IMR-90 (cell line): ENCODE measurements at regions not wholly inside any gene's neighbourhood (a gene's known extent, or its start where the extent isn't known, plus 50 kb on each side); places are given as distances from the start of the nearest gene placed in this dataset.

ENCODE experiments used
- ATAC-seq: fragments of 200-7000 bp; cut with Tn5 transposase; 2 replicates; pipeline ENCODE4 v1.9.1; 2020; ENCODE audit warnings: low read depth, mild to moderate bottlenecking, moderate library complexity
- BruUV-seq: library from RNA; stranded (reverse); fragments of 400-500 nt; replicated peaks from 2 replicates; lab custom pipeline; 2021; lab: Mats Ljungman, UMichigan
- CTCF ChIA-PET: fragments of 300-600 bp; formaldehyde crosslinking; extraction: SDS; loops from one replicate; lab custom pipeline; 2021; ENCODE audit warnings: antibody characterized with exemption; lab: Yijun Ruan, JAX
- POLR2A ChIA-PET: fragments of 300-600 bp; sonication (Branson Sonifier 250); formaldehyde crosslinking; loops from one replicate; lab custom pipeline; 2022; ENCODE audit warnings: antibody characterized with exemption; ENCODE audit not compliant: unreplicated experiment; lab: Charles Lee
- DNase-seq: peaks from one replicate; pipeline ENCODE4 v3.0.0; 2013
- H2AFZ ChIP-seq: replicated peaks from 2 replicates; pipeline ENCODE3; 2013; ENCODE audit warnings: low read length, mild to moderate bottlenecking; ENCODE audit not compliant: poor library complexity
- H2AK5ac ChIP-seq: 2 replicates; pipeline ENCODE4 v1.6.1; 2013; ENCODE audit warnings: low read depth, low read length, inconsistent platforms
- H2AK9ac ChIP-seq: replicated peaks from 2 replicates; pipeline ENCODE3; 2013; ENCODE audit warnings: mild to moderate bottlenecking, low read depth, low read length, moderate library complexity; ENCODE audit not compliant: poor library complexity
- H2BK120ac ChIP-seq: 2 replicates; pipeline ENCODE4 v1.6.1; 2013; ENCODE audit warnings: low read depth, low read length, inconsistent platforms
- H2BK15ac ChIP-seq: 3 replicates; pipeline ENCODE4 v1.6.1; 2013; ENCODE audit warnings: low read depth, low read length, inconsistent platforms
- H2BK20ac ChIP-seq: 2 replicates; pipeline ENCODE4 v1.6.1; 2013; ENCODE audit warnings: low read depth, mild to moderate bottlenecking, inconsistent platforms, low read length, moderate library complexity
- H2BK5ac ChIP-seq: 2 replicates; pipeline ENCODE4 v1.6.1; 2013; ENCODE audit warnings: mild to moderate bottlenecking, low read depth, low read length, inconsistent platforms; ENCODE audit not compliant: poor library complexity, severe bottlenecking
- H3K14ac ChIP-seq: replicated peaks from 2 replicates; pipeline ENCODE4 v1.6.1; 2013; ENCODE audit warnings: low read depth, low read length, inconsistent platforms
- H3K18ac ChIP-seq: 2 replicates; pipeline ENCODE4 v1.6.1; 2013; ENCODE audit warnings: low read depth, low read length, control low read depth
- H3K23ac ChIP-seq: 2 replicates; pipeline ENCODE4 v1.6.1; 2013; ENCODE audit warnings: low read depth, low read length, inconsistent platforms
- H3K27ac ChIP-seq: 2 replicates; pipeline ENCODE4 v1.5.1; 2013; ENCODE audit warnings: mild to moderate bottlenecking, control low read depth, low read length; ENCODE audit not compliant: insufficient read depth
- H3K27me3 ChIP-seq: 2 replicates; pipeline ENCODE4 v1.6.1; 2013; ENCODE audit warnings: low read length; ENCODE audit not compliant: control insufficient read depth, insufficient read depth
- H3K36me3 ChIP-seq: 2 replicates; pipeline ENCODE4 v1.6.1; 2013; ENCODE audit warnings: low read length, mixed read lengths; ENCODE audit not compliant: control insufficient read depth, insufficient read depth
- H3K4ac ChIP-seq: 2 replicates; pipeline ENCODE4 v1.6.1; 2013; ENCODE audit warnings: low read depth, low read length, inconsistent platforms
- H3K4me1 ChIP-seq: 2 replicates; pipeline ENCODE4 v1.6.1; 2013; ENCODE audit warnings: low read length, mixed read lengths; ENCODE audit not compliant: control insufficient read depth, insufficient read depth
- H3K4me2 ChIP-seq: 2 replicates; pipeline ENCODE4 v1.6.1; 2013; ENCODE audit warnings: low read depth, mild to moderate bottlenecking, control low read depth, low read length, moderate library complexity
- H3K4me3 ChIP-seq: 2 replicates; pipeline ENCODE4 v1.5.1; 2013; ENCODE audit warnings: low read depth, mild to moderate bottlenecking, control low read depth, low read length, moderate library complexity; ENCODE audit not compliant: insufficient read depth
- H3K56ac ChIP-seq: 2 replicates; pipeline ENCODE4 v1.6.1; 2013; ENCODE audit warnings: low read length, inconsistent platforms; ENCODE audit not compliant: insufficient read depth; ENCODE audit errors: extremely low read depth
- H3K79me1 ChIP-seq, 2 experiments: 2 replicates each; pipeline ENCODE4 v1.6.1; 2013; ENCODE audit warnings: low read length in 2 of 2, inconsistent platforms in 1 of 2, low read depth in 1 of 2
- H3K9ac ChIP-seq: 2 replicates; pipeline ENCODE4 v1.6.1; 2013; ENCODE audit warnings: low read depth, low read length, control low read depth
- H3K9me1 ChIP-seq: 2 replicates; pipeline ENCODE4 v1.6.1; 2013; ENCODE audit warnings: low read length, inconsistent platforms; ENCODE audit not compliant: insufficient read depth
- H3K9me3 ChIP-seq: 2 replicates; pipeline ENCODE4 v1.6.1; 2013; ENCODE audit warnings: low read length; ENCODE audit not compliant: control insufficient read depth, insufficient read depth
- H4K20me1 ChIP-seq: 2 replicates; pipeline ENCODE4 v1.6.1; 2013; ENCODE audit warnings: low read length, inconsistent platforms; ENCODE audit not compliant: insufficient read depth
- H4K5ac ChIP-seq: 2 replicates; pipeline ENCODE4 v1.6.1; 2013; ENCODE audit warnings: mild to moderate bottlenecking, low read depth, low read length, control low read depth
- H4K8ac ChIP-seq, 2 experiments: 2 replicates each; pipeline ENCODE4 v1.6.1; 2013; ENCODE audit warnings: low read depth in 2 of 2, low read length in 2 of 2, control low read depth in 1 of 2, inconsistent platforms in 1 of 2
- H4K91ac ChIP-seq: 2 replicates; pipeline ENCODE4 v1.6.1; 2013; ENCODE audit warnings: low read depth, low read length, inconsistent platforms; ENCODE audit not compliant: insufficient read depth
- CEBPB ChIP-seq: IDR thresholded peaks from 2 replicates; pipeline ENCODE4 v1.6.1; 2012; ENCODE audit warnings: low read depth, low read length, improper control_type of control experiment
- CHD1 ChIP-seq: IDR thresholded peaks from 2 replicates; pipeline ENCODE4 v1.6.1; 2012; ENCODE audit warnings: low read depth, low read length, improper control_type of control experiment
- CTCF ChIP-seq: conservative IDR thresholded peaks from 2 replicates; pipeline ENCODE4 v1.5.1; 2012; ENCODE audit warnings: mild to moderate bottlenecking, low read depth, low read length, improper control_type of control experiment
- ELK1 ChIP-seq: fragments of 150-350 bp; IDR thresholded peaks from 2 replicates; pipeline ENCODE4 v1.6.1; 2016; ENCODE audit warnings: low read depth, mild to moderate bottlenecking, low read length, moderate library complexity, borderline replicate concordance
- FOS ChIP-seq: fragments of 150-350 bp; IDR thresholded peaks from 2 replicates; pipeline ENCODE4 v1.6.1; 2016; ENCODE audit warnings: low read depth, low read length
- MAFK ChIP-seq: IDR thresholded peaks from 2 replicates; pipeline ENCODE4 v1.6.1; 2012; ENCODE audit warnings: low read depth, low read length, improper control_type of control experiment
- MXI1 ChIP-seq: IDR thresholded peaks from 2 replicates; pipeline ENCODE4 v1.6.1; 2012; ENCODE audit warnings: low read depth, mild to moderate bottlenecking, low read length, moderate library complexity, borderline replicate concordance
- NFE2L2 ChIP-seq: fragments of 150-350 bp; IDR thresholded peaks from 2 replicates; pipeline ENCODE4 v1.6.1; 2016; ENCODE audit warnings: low read depth, mild to moderate bottlenecking, low read length
- POLR2A ChIP-seq: IDR thresholded peaks from 2 replicates; pipeline ENCODE4 v1.6.1; 2012; ENCODE audit warnings: mild to moderate bottlenecking, low read depth, low read length
- RAD21 ChIP-seq: IDR thresholded peaks from 2 replicates; pipeline ENCODE4 v1.6.1; 2012; ENCODE audit warnings: low read length, improper control_type of control experiment
- RCOR1 ChIP-seq: IDR thresholded peaks from 2 replicates; pipeline ENCODE4 v1.6.1; 2012; ENCODE audit warnings: mild to moderate bottlenecking, low read length, improper control_type of control experiment; ENCODE audit not compliant: insufficient replicate concordance
- RFX5 ChIP-seq: IDR thresholded peaks from 2 replicates; pipeline ENCODE4 v1.8.0; 2012; ENCODE audit warnings: low read depth, mild to moderate bottlenecking, low read length, moderate library complexity
- USF2 ChIP-seq: fragments of 150-350 bp; IDR thresholded peaks from 2 replicates; pipeline ENCODE4 v1.6.1; 2017; ENCODE audit warnings: mild to moderate bottlenecking, antibody characterized with exemption, low read length, low read depth
- WGBS, 2 experiments: methylation state at CpG; one replicate each; pipeline versions ENCODE4 v1.1.5 to v1.1.7; 2013; ENCODE audit warnings: missing lambda C conversion rate in 2 of 2; ENCODE audit not compliant: insufficient read length in 1 of 2; ENCODE audit errors: extremely low coverage in 2 of 2; 5-methylcytosine and 5-hydroxymethylcytosine counted together
- dilution Hi-C: fragments of 300-500 bp; cut with HindIII; formaldehyde crosslinking; loops from one replicate; pipeline ENCODE4 v1.14.3; 2018; ENCODE audit warnings: low sequenced_read_pairs; ENCODE audit not compliant: unreplicated experiment
- in situ Hi-C: fragments of 300-500 bp; cut with MboI; formaldehyde crosslinking; loops from 3 replicates; pipeline ENCODE4 v1.14.3; 2019; ENCODE audit warnings: low sequenced_read_pairs, inconsistent platforms, mixed read lengths
- intact Hi-C: fragments of 100-400 bp; cut with micrococcal nuclease; formaldehyde crosslinking; loops from 2 replicates; pipeline ENCODE4 v1.10.0; 2022

GRCh38 chr6:82062219-82062618 is 185.3 kb downstream of the IBTK start:
- POLR2A ChIA-PET = no interaction called here
- TF ChIP-seq ELK1 = no peak
- TF ChIP-seq CEBPB = no peak
- TF ChIP-seq RFX5 = no peak
- TF ChIP-seq MXI1 = no peak
- TF ChIP-seq USF2 = no peak
- TF ChIP-seq RCOR1 = no peak
- no peak for TF ChIP-seq MAFK
- no peak for TF ChIP-seq FOS
- no peak for TF ChIP-seq CHD1
- no peak for TF ChIP-seq CTCF
- no peak for TF ChIP-seq POLR2A
- TF ChIP-seq NFE2L2 = no peak
- no peak for TF ChIP-seq RAD21
- H3K4ac ChIP-seq = no peak overlapping the region

More at GRCh38 chr6:82062219-82062618, 185.3 kb downstream of the IBTK start:
- H2AFZ ChIP-seq = no peak overlapping the region
- H2AK9ac ChIP-seq = no peak overlapping the region
- H3K4me3 ChIP-seq = no peak overlapping the region
- no peak overlapping the region for H3K18ac ChIP-seq
- H3K4me2 ChIP-seq = no peak overlapping the region
- no peak for ATAC-seq
- no CpG with 5 or more reads among the region's 7 CpGs for WGBS, 2 experiments
- intact Hi-C loops (no loop called here), dilution Hi-C loops (no loop called here), in situ Hi-C loops (no loop called here)
- H4K91ac ChIP-seq = no peak overlapping the region
- H3K4me1 ChIP-seq = peaks cover 2% of the 10 kb centered on the region; the same call in 1 of the 2 replicates
- CTCF ChIA-PET = no interaction called here
- H4K5ac ChIP-seq = no peak overlapping the region
- no peak overlapping the region for H2BK20ac ChIP-seq
- H2BK15ac ChIP-seq = no peak overlapping the region
- no peak overlapping the region for H3K56ac ChIP-seq
- no peak for DNase-seq
- H3K9ac ChIP-seq = no peak overlapping the region
- no peaks in the 10 kb centered on the region for H4K20me1 ChIP-seq
- H2BK5ac ChIP-seq = no peak overlapping the region
- no peak overlapping the region for H3K14ac ChIP-seq
- no peak overlapping the region for H2AK5ac ChIP-seq
- H2BK120ac ChIP-seq = no peak overlapping the region
- no peaks in the 10 kb centered on the region for H3K9me3 ChIP-seq
- no peak overlapping the region for H3K23ac ChIP-seq
- BruUV-seq = no TSS peak
- no peaks in the 10 kb centered on the region for H3K27me3 ChIP-seq
- no peaks in the 10 kb centered on the region for H3K79me1 ChIP-seq
- H3K27ac ChIP-seq = no peak overlapping the region
- no peaks in the 10 kb centered on the region for H3K9me1 ChIP-seq
- H4K8ac ChIP-seq = no peak overlapping the region
- H3K36me3 ChIP-seq = no peaks in the 10 kb centered on the region
